ENCODE measurements at regions not wholly inside any gene's neighbourhood (a gene's known extent, or its start where the extent isn't known, plus 50 kb on each side); places are given as distances from the start of the nearest gene placed in this dataset.

DNA sequence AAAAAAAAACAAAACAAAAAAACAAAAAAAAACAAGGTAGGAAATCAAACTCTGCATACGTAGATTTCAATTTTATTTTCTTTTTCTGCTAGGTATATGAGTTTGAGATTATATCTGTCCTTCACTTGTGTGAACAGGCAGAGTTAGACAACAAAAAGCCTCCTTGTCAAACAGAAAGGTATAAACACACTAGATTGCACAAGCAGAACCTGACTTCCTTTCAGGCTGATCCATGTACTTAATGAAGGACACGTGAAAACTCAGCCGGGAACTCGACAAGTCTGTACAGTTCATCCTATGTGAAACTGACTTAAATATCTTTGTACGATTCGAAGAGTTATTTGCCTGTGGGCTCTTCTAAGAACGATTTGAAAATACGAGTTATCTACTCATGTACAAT lies 254.1 kb downstream of the ARL4A start:
- DNase-seq (ENCODE audit: low spot score) = no peak

GRCh38 chr7:12942609-12943008 lies 255.2 kb downstream of the ARL4A start:
- no peak for DNase-seq (ENCODE audit: low spot score)

GRCh38 chr7:12943781-12944180 lies 256.3 kb downstream of the ARL4A start:
- no peak for DNase-seq (ENCODE audit: low spot score)

- no peak for DNase-seq (ENCODE audit: low spot score)
Observed at GRCh38 chr7:12945901-12946300, 258.5 kb downstream of the ARL4A start.

GRCh38 chr7:12947465-12947864 lies 260.0 kb downstream of the ARL4A start:
- DNase-seq (ENCODE audit: low spot score) = no peak

GRCh38 chr7:12949060-12949931 lies 261.9 kb downstream of the ARL4A start:
- no peak for DNase-seq (ENCODE audit: low spot score)

DNA sequence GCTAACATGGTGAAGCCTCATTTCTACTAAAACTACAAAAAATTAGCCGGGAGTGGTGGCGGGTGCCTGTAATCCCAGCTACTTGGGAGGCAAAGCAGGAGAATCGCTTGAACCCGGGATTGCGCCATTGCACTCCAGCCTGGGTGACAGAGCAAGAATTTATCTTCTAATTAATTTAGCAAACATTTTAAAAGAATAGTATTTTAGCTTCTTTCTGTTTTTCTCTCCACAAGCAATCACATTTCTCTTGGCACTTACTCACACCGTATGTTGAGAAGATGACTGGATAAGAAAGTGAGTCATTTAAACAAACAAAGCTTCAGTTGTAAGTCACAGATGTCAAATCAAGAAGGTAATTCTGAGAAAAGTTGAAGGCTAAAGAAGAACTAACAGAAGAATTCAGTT lies 264.0 kb downstream of the ARL4A start:
- DNase-seq (ENCODE audit: low spot score) = no peak

- DNase-seq (ENCODE audit: low spot score) = no peak
Observed at GRCh38 chr7:12954380-12955033, 267.1 kb downstream of the ARL4A start.

- DNase-seq (ENCODE audit: low spot score) = no peak
Observed at GRCh38 chr7:12957487-12957886, 270.1 kb downstream of the ARL4A start.

DNA sequence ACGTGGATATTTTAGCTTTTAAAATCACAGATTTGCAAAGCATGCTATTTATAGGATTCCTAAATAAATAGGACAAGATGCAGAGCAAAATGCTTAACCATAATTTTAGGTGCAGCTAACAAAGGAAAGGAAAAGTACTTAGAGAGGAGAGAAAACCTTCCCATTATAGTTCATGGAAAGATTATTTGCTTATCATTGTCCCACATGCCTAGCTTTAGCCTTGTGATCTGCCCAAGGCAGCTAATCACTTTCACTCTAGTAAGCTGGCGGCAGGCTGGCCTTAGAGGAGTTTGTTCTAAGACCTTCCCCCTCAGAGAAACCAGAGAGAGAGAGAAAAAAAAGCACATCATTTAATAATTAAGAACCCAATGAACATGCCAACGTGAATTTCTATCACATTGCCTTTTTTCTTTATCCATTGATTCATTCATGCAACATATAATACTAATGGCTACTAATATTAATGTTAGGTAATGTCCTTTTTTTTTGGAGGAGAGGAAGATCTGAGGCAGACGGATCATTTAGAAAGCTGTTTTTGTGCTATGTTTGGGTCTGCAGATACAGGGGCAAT lies 274.6 kb downstream of the ARL4A start:
- no peak for DNase-seq (ENCODE audit: low spot score)

DNA sequence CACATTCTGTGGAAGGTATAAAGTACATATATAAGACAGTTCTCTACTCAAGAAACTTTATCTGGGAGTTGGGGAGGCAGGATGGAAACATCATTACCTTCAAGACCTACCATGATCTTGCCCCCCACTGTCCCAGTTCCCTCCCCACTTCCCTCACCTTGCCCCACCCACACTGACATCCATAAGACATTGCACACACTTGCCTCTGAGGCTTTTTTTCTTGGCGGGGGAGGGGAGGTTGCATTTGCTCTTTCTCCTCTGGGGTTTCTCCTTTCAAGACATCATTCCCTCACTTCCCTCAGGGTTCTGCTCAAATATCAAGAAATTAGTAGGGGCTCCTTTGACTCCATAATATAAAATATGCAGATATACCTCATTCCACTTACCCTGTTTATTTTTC lies 276.0 kb downstream of the ARL4A start:
- DNase-seq (ENCODE audit: low spot score) = no peak

DNA sequence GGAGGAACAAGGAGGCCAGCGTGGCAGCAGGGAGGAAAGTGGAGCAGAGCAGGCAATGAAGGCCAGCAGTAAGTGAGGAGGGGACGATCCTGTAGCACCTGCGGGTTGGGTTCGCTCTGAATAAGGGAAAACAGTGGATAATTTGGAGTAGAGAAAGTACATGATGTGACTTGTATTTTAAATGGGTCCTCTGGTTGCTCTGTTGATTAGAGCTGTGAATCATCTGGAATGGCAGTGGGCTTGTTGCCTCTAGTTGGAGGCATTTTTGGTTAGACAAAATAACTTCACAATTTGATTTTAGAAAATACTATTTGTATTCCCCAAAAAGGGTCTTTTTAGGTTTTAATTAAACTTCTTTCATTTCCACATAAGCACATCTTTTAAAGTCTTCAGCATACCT lies 277.4 kb downstream of the ARL4A start:
- DNase-seq (ENCODE audit: low spot score) = no peak

DNA sequence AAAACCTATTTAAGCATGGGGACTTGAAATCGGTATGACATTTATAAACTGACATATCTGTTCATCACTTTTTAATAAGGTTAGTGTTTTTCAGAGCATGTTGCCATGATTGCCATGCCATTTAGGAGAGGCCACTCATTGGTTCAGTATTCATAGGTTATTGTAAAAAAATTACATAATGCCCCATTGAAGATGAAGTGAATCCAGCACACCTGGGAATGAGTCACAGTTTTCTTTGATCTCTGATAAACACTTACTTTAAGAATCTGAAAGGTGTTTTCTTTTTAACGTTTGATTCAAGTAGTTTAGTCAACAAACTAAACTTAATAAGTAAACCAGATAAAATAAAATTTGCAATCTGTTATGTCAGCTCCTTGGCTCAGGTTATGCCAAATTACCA lies 278.3 kb downstream of the ARL4A start:
- no peak for DNase-seq (ENCODE audit: low spot score)

DNA sequence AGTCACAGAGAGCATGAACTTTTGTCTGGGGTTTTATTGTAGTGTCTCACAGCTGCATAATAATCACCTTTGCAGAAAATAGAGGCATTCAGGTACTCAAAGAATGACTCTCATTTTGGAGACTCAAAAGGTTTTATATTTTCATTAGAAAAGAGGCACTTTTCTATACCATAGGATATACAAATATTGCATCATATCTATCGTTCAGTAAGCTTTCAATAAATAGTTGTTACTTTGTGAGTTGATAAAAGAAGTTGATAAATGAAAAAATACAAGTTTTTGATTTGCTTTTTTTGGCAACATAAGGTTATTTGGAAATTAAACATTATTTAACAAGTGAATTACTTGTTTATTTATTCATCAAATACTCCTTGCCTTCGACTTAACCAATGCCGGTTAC lies 279.9 kb downstream of the ARL4A start:
- DNase-seq (ENCODE audit: low spot score) = no peak

- no peak for DNase-seq (ENCODE audit: low spot score)
Observed at GRCh38 chr7:12968836-12969422, 281.5 kb downstream of the ARL4A start.

DNA sequence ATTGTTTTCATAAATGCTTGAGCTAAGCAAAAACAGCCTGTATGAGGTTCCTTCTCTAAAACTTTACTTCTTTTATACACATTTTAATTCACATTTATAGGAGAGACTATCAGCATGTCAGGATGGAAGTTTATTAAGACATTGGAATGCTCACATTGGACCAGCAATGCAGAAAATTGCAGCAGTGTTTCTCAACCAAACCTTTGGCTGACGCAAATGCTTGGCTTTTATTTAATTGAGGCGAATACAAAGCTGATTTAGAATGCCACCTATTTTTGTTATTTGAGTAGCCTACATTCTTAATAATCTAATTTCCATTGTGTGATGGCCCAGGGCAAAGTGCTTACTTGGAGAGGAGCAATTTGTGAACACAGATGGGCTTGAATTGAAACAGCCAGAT lies 283.2 kb downstream of the ARL4A start:
- DNase-seq (ENCODE audit: low spot score) = no peak

GRCh38 chr7:12974451-12975166 lies 287.2 kb downstream of the ARL4A start:
- no peak for DNase-seq (ENCODE audit: low spot score)

DNA sequence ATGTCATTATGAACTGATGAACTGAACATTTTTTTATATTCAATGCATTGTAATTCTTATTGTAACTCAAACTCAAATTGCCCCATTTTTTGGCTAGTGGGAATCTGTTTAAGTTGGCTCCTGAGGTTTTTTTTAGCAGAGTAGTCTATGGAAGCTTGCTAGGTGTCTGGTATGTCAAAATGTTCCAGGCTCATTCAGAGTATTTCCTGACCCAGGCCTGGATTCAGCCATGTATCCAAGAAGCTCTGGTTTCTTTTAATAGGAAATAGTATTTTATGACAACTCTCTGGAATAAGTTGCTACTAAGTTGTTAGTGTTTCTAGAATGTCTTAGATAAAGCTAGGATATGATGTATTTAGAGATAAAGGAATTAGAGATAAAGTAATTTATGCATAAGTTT lies 288.0 kb downstream of the ARL4A start:
- no peak for DNase-seq (ENCODE audit: low spot score)

GRCh38 chr7:12979181-12979580 lies 291.7 kb downstream of the ARL4A start:
- DNase-seq (ENCODE audit: low spot score) = no peak

DNA sequence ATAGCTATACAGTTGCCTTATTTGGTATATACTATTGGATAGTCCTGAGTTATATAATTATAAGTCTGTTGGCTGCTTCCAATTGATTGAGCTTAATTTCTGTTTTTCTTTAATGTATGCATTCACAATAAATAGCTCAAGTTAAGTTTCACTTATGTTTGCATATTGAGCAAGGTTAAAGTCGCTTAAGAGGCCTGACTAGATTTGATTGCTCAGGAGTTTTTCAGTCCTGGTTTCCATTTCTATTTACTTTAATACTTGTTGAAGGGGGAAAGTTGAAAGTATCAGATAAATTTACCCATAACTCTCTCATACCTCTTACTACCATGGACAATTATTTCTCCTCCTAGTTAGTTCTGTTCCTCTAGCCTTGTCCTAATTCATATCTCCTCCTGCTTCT lies 294.7 kb downstream of the ARL4A start:
- DNase-seq (ENCODE audit: low spot score) = no peak

GRCh38 chr7:12984117-12984516 lies 296.7 kb downstream of the ARL4A start:
- DNase-seq (ENCODE audit: low spot score) = no peak

DNA sequence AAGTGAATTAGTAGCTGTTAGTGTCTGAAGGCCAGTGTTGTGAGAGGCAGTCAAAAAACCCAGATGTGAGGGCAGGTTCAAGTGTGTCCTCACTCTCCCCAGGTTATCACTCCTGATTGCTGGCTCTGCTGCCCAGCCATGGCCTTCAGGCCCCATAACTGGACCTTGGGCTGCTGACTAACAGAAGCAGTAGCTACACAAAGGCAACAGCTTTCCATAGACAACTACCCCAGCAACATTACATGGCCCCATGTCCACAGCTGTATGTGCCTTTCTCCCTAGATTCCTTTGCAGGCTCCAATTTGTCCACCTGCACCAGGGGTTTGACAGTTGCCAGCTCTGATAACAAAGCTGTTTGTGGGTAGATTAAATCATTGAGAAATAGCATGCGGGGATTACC lies 297.8 kb downstream of the ARL4A start:
- no peak for DNase-seq (ENCODE audit: low spot score)

Data from putamen (tissue), 1 donor.